Body of pancreas (tissue), 4 donors: ENCODE measurements at regions not wholly inside any gene's neighbourhood (a gene's known extent, or its start where the extent isn't known, plus 50 kb on each side); places are given as distances from the start of the nearest gene placed in this dataset.

Experiments used
- ATAC-seq: fragments of 150-250 bp; one replicate; pipeline ENCODE4 v1.9.1; 2016
- DNase-seq, 4 donors: peaks; one replicate each; pipeline ENCODE4 v3.0.0-alpha.2; 2019
- H3K27ac ChIP-seq, 4 donors: fragments of 200-600 bp; sonication (generic); 1 replicate in 3 of 4; 2 replicates in 1 of 4; pipeline versions ENCODE4 v1.5.1 to v1.6.1; 2016 to 2019; ENCODE audit warnings: mild to moderate bottlenecking in 1 of 4, mixed read lengths in 1 of 4, moderate library complexity in 1 of 4
- H3K27me3 ChIP-seq, 2 donors: fragments of 200-600 bp; sonication (generic); one replicate each; pipeline ENCODE4 v1.6.0; 2016; ENCODE audit warnings: mild to moderate bottlenecking in 1 of 2
- H3K36me3 ChIP-seq, 2 donors: fragments of 200-600 bp; sonication (generic); replicated peaks in 1 of 2; 2 replicates each; pipeline ENCODE4 v1.5.1; 2016; ENCODE audit warnings: low read depth in 2 of 2; ENCODE audit not compliant: insufficient read depth in 1 of 2
- H3K4me1 ChIP-seq: fragments of 200-600 bp; sonication (generic); one replicate; pipeline ENCODE4 v1.6.0; 2016
- H3K4me3 ChIP-seq, 2 donors: fragments of 200-600 bp; sonication (generic); 1 replicate in 1 of 2; 2 replicates in 1 of 2; pipeline ENCODE4 v1.5.1; 2016 to 2019
- H3K9me3 ChIP-seq, 3 donors: fragments of 200-600 bp; sonication (generic); 1 replicate in 2 of 3; 2 replicates in 1 of 3; pipeline ENCODE4 v1.5.1; 2016
- POLR2A ChIP-seq, 3 donors: fragments of 450-650 bp; IDR thresholded peaks; one replicate each; pipeline ENCODE4 v1.6.1; 2016; ENCODE audit warnings: antibody characterized with exemption in 3 of 3, mild to moderate bottlenecking in 2 of 3
- WGBS, 2 donors: methylation state at CpG; one replicate each; pipeline ENCODE4 v1.1.5; 2017; 5-methylcytosine and 5-hydroxymethylcytosine counted together
- intact Hi-C: fragments of 100-400 bp; cut with DNase I; formaldehyde crosslinking; loops from one replicate; pipeline ENCODE4 v1.15.1; 2023
- TF ChIP-seq, protein P1 (sequence below), 7 experiments: fragments of 450-650 bp in 4 of 7; fragments of 200-600 bp in 3 of 7; sonication (generic) in 3 of 7; IDR thresholded peaks; one replicate each; pipeline ENCODE4 v1.5.1; 2016 to 2019; ENCODE audit warnings: antibody characterized with exemption in 7 of 7

DNA sequence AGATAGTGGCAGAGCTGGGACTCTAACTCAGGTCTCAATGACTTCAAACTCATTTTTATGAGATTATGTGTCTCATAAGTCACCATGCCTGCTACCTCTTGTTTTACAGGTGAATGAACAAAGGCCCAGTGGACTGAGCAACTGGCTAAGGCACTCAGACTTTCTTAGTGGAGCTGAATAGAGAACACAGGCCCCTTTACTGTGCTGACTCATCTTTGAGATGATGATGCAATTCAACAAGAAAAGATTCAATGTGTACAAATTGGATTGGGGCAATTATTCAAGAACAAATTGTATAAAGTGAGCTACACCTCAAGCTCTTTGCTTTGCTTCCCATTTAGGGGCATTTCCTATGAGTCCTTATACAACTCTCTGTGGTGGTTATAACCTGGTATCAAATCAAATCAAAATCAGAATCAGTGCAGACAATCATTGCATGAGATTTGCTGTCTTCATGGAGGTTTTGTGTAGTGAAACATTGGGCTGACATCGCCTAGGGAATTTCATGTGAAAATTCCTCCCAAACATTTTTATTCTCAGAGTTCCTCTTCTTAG, 84.3 kb upstream of the PPP2R2B start:
- intact Hi-C loops = no loop called here
- WGBS, 2 donors = 83 to 89% methylated on average over 1 of the region's 1 CpG
- Histone ChIP-seq H3K4me1 (no peaks in the 10 kb centered on the region), H3K27ac (no peak overlapping the region), H3K36me3 (no peaks in the 10 kb centered on the region), H3K4me3 (no peak overlapping the region), H3K9me3 (no peaks in the 10 kb centered on the region), H3K27me3 (no peaks in the 10 kb centered on the region)
- no peak for ATAC-seq
- TF ChIP-seq, protein P1, sequence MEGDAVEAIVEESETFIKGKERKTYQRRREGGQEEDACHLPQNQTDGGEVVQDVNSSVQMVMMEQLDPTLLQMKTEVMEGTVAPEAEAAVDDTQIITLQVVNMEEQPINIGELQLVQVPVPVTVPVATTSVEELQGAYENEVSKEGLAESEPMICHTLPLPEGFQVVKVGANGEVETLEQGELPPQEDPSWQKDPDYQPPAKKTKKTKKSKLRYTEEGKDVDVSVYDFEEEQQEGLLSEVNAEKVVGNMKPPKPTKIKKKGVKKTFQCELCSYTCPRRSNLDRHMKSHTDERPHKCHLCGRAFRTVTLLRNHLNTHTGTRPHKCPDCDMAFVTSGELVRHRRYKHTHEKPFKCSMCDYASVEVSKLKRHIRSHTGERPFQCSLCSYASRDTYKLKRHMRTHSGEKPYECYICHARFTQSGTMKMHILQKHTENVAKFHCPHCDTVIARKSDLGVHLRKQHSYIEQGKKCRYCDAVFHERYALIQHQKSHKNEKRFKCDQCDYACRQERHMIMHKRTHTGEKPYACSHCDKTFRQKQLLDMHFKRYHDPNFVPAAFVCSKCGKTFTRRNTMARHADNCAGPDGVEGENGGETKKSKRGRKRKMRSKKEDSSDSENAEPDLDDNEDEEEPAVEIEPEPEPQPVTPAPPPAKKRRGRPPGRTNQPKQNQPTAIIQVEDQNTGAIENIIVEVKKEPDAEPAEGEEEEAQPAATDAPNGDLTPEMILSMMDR (IDR thresholded peaks at IDR 0.05) = no peak
- TF ChIP-seq POLR2A (IDR thresholded peaks at IDR 0.05) = no peak
- DNase-seq = no peak

GRCh38 chr5:146965761-146966659, 87.5 kb upstream of the PPP2R2B start:
- TF ChIP-seq POLR2A (IDR thresholded peaks at IDR 0.05) = no peak
- TF ChIP-seq, protein P1 (IDR thresholded peaks at IDR 0.05) = peak; percentile 76 to 99 (median 97)
- DNase-seq (peak; percentile 72 to 83 (median 74)), ATAC-seq (peak; percentile 95)
- Histone ChIP-seq H3K36me3 (no peaks in the 10 kb centered on the region), H3K4me3 (no peak overlapping the region), H3K4me1 (no peaks in the 10 kb centered on the region), H3K27me3 (no peaks in the 10 kb centered on the region), H3K27ac (no peak overlapping the region), H3K9me3 (no peaks in the 10 kb centered on the region)
- intact Hi-C loops = loop anchor here (2.0 kb wide), 1 partner anchor 421 kb away; no protein-coding TSS in a partner anchor
- WGBS, 2 donors = 30 to 34% methylated on average over 15 of the region's 15 CpGs

- H3K27me3 ChIP-seq = no peaks in the 10 kb centered on the region
- DNase-seq (no peak), ATAC-seq (no peak)
- no peak overlapping the region for H3K4me3 ChIP-seq
- H3K27ac ChIP-seq = no peak overlapping the region
- intact Hi-C loops = loop anchor here (2.0 kb wide), 1 partner anchor 423 kb away; no protein-coding TSS in a partner anchor
- 53 to 68% methylated on average over 5 of the region's 5 CpGs for WGBS, 2 donors
- no peaks in the 10 kb centered on the region for H3K4me1 ChIP-seq
- TF ChIP-seq, protein P1 (IDR thresholded peaks at IDR 0.05) = no peak
- TF ChIP-seq POLR2A (IDR thresholded peaks at IDR 0.05) = no peak
- no peaks in the 10 kb centered on the region for H3K9me3 ChIP-seq
- no peaks in the 10 kb centered on the region for H3K36me3 ChIP-seq
These were observed 89.1 kb upstream of the PPP2R2B start for GRCh38 chr5:146967646-146968045.

DNA sequence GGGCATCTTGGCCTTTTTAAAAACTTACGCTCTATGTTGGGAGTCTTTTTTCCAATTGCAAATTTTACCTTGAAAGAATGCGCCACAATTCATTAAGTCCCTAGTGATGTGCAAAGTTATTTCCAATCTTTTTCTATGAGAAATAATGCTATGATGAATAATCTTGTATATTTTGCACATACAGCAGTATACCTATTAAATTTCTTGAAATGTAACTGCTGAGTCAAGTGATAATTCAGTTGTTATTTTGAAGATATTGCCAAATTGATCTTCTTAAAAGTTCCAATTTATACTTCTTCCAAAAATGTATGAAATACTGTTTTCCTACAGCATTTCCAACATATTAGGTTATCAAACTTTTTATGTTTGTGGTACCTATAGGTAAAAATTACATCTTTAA, 92.8 kb upstream of the PPP2R2B start:
- Histone ChIP-seq H3K4me3 (no peak overlapping the region), H3K27ac (no peak overlapping the region), H3K4me1 (no peaks in the 10 kb centered on the region), H3K36me3 (no peaks in the 10 kb centered on the region), H3K9me3 (no peaks in the 10 kb centered on the region), H3K27me3 (no peaks in the 10 kb centered on the region)
- intact Hi-C loops = no loop called here
- DNase-seq (no peak), ATAC-seq (no peak)
- 90 to 97% methylated on average over 2 of the region's 2 CpGs for WGBS, 2 donors
- TF ChIP-seq, protein P1 (IDR thresholded peaks at IDR 0.05) = no peak
- TF ChIP-seq POLR2A (IDR thresholded peaks at IDR 0.05) = no peak
